Upper lobe of left lung (tissue), 4 donors: ENCODE measurements at regions not wholly inside any gene's neighbourhood (a gene's known extent, or its start where the extent isn't known, plus 50 kb on each side); places are given as distances from the start of the nearest gene placed in this dataset.

Source experiments
- CTCF ChIP-seq, 6 experiments: fragments of 450-650 bp in 4 of 6; fragments of 200-600 bp in 2 of 6; sonication (generic) in 2 of 6; IDR thresholded peaks; one replicate each; pipeline ENCODE4 v1.5.1; 2016 to 2019; ENCODE audit warnings: antibody characterized with exemption in 6 of 6
- EP300 ChIP-seq, 4 donors: sonication (generic); formaldehyde crosslinking; IDR thresholded peaks; one replicate each; pipeline ENCODE4 v1.5.1; 2017; ENCODE audit warnings: antibody characterized with exemption in 4 of 4, control low read depth in 2 of 4
- POLR2A ChIP-seq, 4 donors: fragments of 450-650 bp; IDR thresholded peaks; one replicate each; pipeline ENCODE4 v1.5.1; 2016 to 2017; ENCODE audit warnings: antibody characterized with exemption in 4 of 4, mild to moderate bottlenecking in 2 of 4

GRCh38 chr11:24407733-24408132 lies 89.1 kb upstream of the LUZP2 start:
- TF ChIP-seq CTCF (IDR thresholded peaks at IDR 0.05) (no peak), EP300 (IDR thresholded peaks at IDR 0.05) (no peak), POLR2A (IDR thresholded peaks at IDR 0.05) (no peak)
